SIG-M5 treated with dmso at 0.1 percent for 504 hours (cell line): ENCODE measurements at regions not wholly inside any gene's neighbourhood (a gene's known extent, or its start where the extent isn't known, plus 50 kb on each side); places are given as distances from the start of the nearest gene placed in this dataset.
"Not testable (repeated sequence)": the region's sequence is repeated elsewhere in the genome, so short reads cannot be mapped to it uniquely, and the experiment has no call there.

Source experiments
- DNase-seq: peaks from one replicate; lab custom pipeline; 2025; ENCODE audit not compliant: unreplicated experiment; lab: John Stamatoyannopoulos, UW

GRCh38 chr6:140256248-140256647 lies 881.8 kb upstream of the CITED2 start:
- no peak for DNase-seq

GRCh38 chr6:140253096-140253495 lies 878.6 kb upstream of the CITED2 start:
- no peak for DNase-seq

GRCh38 chr6:140252099-140252498 lies 877.7 kb upstream of the CITED2 start:
- no peak for DNase-seq

- DNase-seq, result no peak
These were observed 871.0 kb upstream of the CITED2 start for GRCh38 chr6:140245296-140246040.

GRCh38 chr6:140237251-140237650 lies 862.8 kb upstream of the CITED2 start:
- DNase-seq, result no peak

GRCh38 chr6:140236732-140237131 lies 862.3 kb upstream of the CITED2 start:
- no peak for DNase-seq

- DNase-seq, result no peak
These were observed 855.8 kb upstream of the CITED2 start for GRCh38 chr6:140230282-140230681.

GRCh38 chr6:140228491-140228890 lies 854.0 kb upstream of the CITED2 start:
- DNase-seq, result no peak

- DNase-seq, result no peak
These were observed 852.2 kb upstream of the CITED2 start for GRCh38 chr6:140226637-140227036.

- no peak for DNase-seq
These were observed 851.4 kb upstream of the CITED2 start for GRCh38 chr6:140225701-140226436.

- DNase-seq, result no peak
These were observed 842.8 kb upstream of the CITED2 start for GRCh38 chr6:140217283-140217682.

GRCh38 chr6:140209775-140210174 lies 835.3 kb upstream of the CITED2 start:
- no peak for DNase-seq

GRCh38 chr6:140208286-140208685 lies 833.8 kb upstream of the CITED2 start:
- no peak for DNase-seq

GRCh38 chr6:140205795-140206593 lies 831.5 kb upstream of the CITED2 start:
- no peak for DNase-seq

GRCh38 chr6:140204154-140204553 lies 829.7 kb upstream of the CITED2 start:
- DNase-seq, result no peak

- DNase-seq, result no peak
These were observed 829.3 kb upstream of the CITED2 start for GRCh38 chr6:140203661-140204147.

GRCh38 chr6:140202964-140203515 lies 828.6 kb upstream of the CITED2 start:
- DNase-seq, result no peak

- DNase-seq, result no peak
These were observed 827.5 kb upstream of the CITED2 start for GRCh38 chr6:140201787-140202458.

- no peak for DNase-seq
These were observed 818.8 kb upstream of the CITED2 start for GRCh38 chr6:140193269-140193668.

GRCh38 chr6:140192018-140192417 lies 817.6 kb upstream of the CITED2 start:
- DNase-seq, result no peak

- not testable (repeated sequence) for DNase-seq
These were observed 814.8 kb upstream of the CITED2 start for GRCh38 chr6:140189263-140189662.
